Muscle layer of duodenum (tissue), 2 donors: ENCODE measurements at regions not wholly inside any gene's neighbourhood (a gene's known extent, or its start where the extent isn't known, plus 50 kb on each side); places are given as distances from the start of the nearest gene placed in this dataset.

ENCODE experiments used
- H3K27ac ChIP-seq: one replicate; pipeline ENCODE4 v1.7.0; 2013; ENCODE audit warnings: mild to moderate bottlenecking, low read length
- H3K27me3 ChIP-seq: one replicate; pipeline ENCODE4 v1.7.0; 2013; ENCODE audit warnings: low read depth, mild to moderate bottlenecking, control low read depth, low read length
- H3K36me3 ChIP-seq, 2 donors: one replicate each; pipeline ENCODE4 v1.7.0; 2013; ENCODE audit warnings: low read length in 2 of 2, control low read depth in 1 of 2, mild to moderate bottlenecking in 1 of 2; ENCODE audit not compliant: insufficient read depth in 2 of 2, control insufficient read depth in 1 of 2
- H3K4me1 ChIP-seq, 2 donors: one replicate each; pipeline ENCODE4 v1.7.0; 2013; ENCODE audit warnings: low read length in 2 of 2, mild to moderate bottlenecking in 2 of 2, control low read depth in 1 of 2, moderate library complexity in 1 of 2; ENCODE audit not compliant: insufficient read depth in 2 of 2, control insufficient read depth in 1 of 2
- H3K4me3 ChIP-seq, 2 donors: one replicate each; pipeline ENCODE4 v1.7.0; 2013; ENCODE audit warnings: low read length in 2 of 2, low read depth in 1 of 2, mild to moderate bottlenecking in 1 of 2
- H3K9me3 ChIP-seq, 2 donors: one replicate each; pipeline ENCODE4 v1.7.0; 2013; ENCODE audit warnings: low read length in 2 of 2, control low read depth in 1 of 2, mild to moderate bottlenecking in 1 of 2; ENCODE audit not compliant: control insufficient read depth in 1 of 2
- donor health status: healthy.

- Histone ChIP-seq H3K36me3 (no peaks in the 10 kb centered on the region), H3K4me3 (no peak overlapping the region), H3K27ac (no peak overlapping the region)
Observed at GRCh38 chr2:201978333-201978732, 55.3 kb upstream of the FZD7 start.

GRCh38 chr2:201978986-201979385 is 54.7 kb upstream of the FZD7 start:
- no peaks in the 10 kb centered on the region for H3K27me3 ChIP-seq
- H3K36me3 ChIP-seq, result no peaks in the 10 kb centered on the region
- no peaks in the 10 kb centered on the region for H3K9me3 ChIP-seq
- H3K27ac ChIP-seq, result no peak overlapping the region
- H3K4me1 ChIP-seq, result no peaks in the 10 kb centered on the region
- H3K4me3 ChIP-seq, result no peak overlapping the region

More at GRCh38 chr2:201978333-201978732, 55.3 kb upstream of the FZD7 start:
- no peaks in the 10 kb centered on the region for H3K9me3 ChIP-seq
- H3K4me1 ChIP-seq, result no peaks in the 10 kb centered on the region
- H3K27me3 ChIP-seq, result no peaks in the 10 kb centered on the region

GRCh38 chr2:201980389-201980821 is 53.2 kb upstream of the FZD7 start:
- no peaks in the 10 kb centered on the region for H3K27me3 ChIP-seq
- no peaks in the 10 kb centered on the region for H3K9me3 ChIP-seq
- no peak overlapping the region for H3K4me3 ChIP-seq
- H3K4me1 ChIP-seq, result peaks cover 0 to 9% of the 10 kb centered on the region in 2 donors
- H3K36me3 ChIP-seq, result no peaks in the 10 kb centered on the region
- H3K27ac ChIP-seq, result no peak overlapping the region

- Histone ChIP-seq H3K4me3 (no peak overlapping the region), H3K4me1 (peaks cover 0 to 9% of the 10 kb centered on the region in 2 donors), H3K9me3 (no peaks in the 10 kb centered on the region), H3K36me3 (no peaks in the 10 kb centered on the region), H3K27me3 (no peaks in the 10 kb centered on the region), H3K27ac (no peak overlapping the region)
Observed at GRCh38 chr2:201980946-201981345, 52.7 kb upstream of the FZD7 start.

- Histone ChIP-seq H3K9me3 (no peaks in the 10 kb centered on the region), H3K27me3 (no peaks in the 10 kb centered on the region), H3K4me3 (no peak overlapping the region), H3K4me1 (peaks cover 0 to 9% of the 10 kb centered on the region in 2 donors), H3K27ac (no peak overlapping the region), H3K36me3 (no peaks in the 10 kb centered on the region)
Observed at GRCh38 chr2:201983174-201983573, 50.5 kb upstream of the FZD7 start.

- H3K4me1 ChIP-seq, result peaks cover 0 to 9% of the 10 kb centered on the region in 2 donors
- no peak overlapping the region for H3K27ac ChIP-seq
- no peaks in the 10 kb centered on the region for H3K36me3 ChIP-seq
Observed at GRCh38 chr2:201983800-201984199, 49.9 kb upstream of the FZD7 start.

More at GRCh38 chr2:201983800-201984199, 49.9 kb upstream of the FZD7 start:
- Histone ChIP-seq H3K4me3 (no peak overlapping the region), H3K27me3 (no peaks in the 10 kb centered on the region), H3K9me3 (no peaks in the 10 kb centered on the region)
